Lower lobe of right lung (tissue), 2 donors: ENCODE measurements at regions not wholly inside any gene's neighbourhood (a gene's known extent, or its start where the extent isn't known, plus 50 kb on each side); places are given as distances from the start of the nearest gene placed in this dataset.

Experiments
- ATAC-seq, 2 donors: fragments of 200-7000 bp; cut with Tn5 transposase; one replicate each; pipeline ENCODE4 v1.9.1; 2020 to 2022; ENCODE audit warnings: mild to moderate bottlenecking in 2 of 2, moderate library complexity in 2 of 2
- DNase-seq: peaks from one replicate; pipeline ENCODE4 v3.0.0-alpha.2; 2020
- H3K27ac ChIP-seq: fragments of 200-600 bp; one replicate; pipeline ENCODE4 v1.8.0; 2022
- H3K27me3 ChIP-seq: fragments of 200-600 bp; one replicate; pipeline ENCODE4 v1.8.0; 2022; ENCODE audit warnings: low read depth
- H3K36me3 ChIP-seq: fragments of 200-600 bp; one replicate; pipeline ENCODE4 v1.8.0; 2022; ENCODE audit warnings: mild to moderate bottlenecking
- H3K4me1 ChIP-seq: fragments of 200-600 bp; one replicate; pipeline ENCODE4 v1.8.0; 2022
- H3K4me3 ChIP-seq: fragments of 200-600 bp; one replicate; pipeline ENCODE4 v1.8.0; 2022; ENCODE audit warnings: mild to moderate bottlenecking
- H3K9me3 ChIP-seq: fragments of 200-600 bp; one replicate; pipeline ENCODE4 v1.8.0; 2022
- CTCF ChIP-seq: fragments of 200-600 bp; IDR thresholded peaks from one replicate; pipeline ENCODE4 v1.8.0; 2022; ENCODE audit warnings: antibody characterized with exemption, mild to moderate bottlenecking
- intact Hi-C: fragments of 100-400 bp; cut with DNase I; formaldehyde crosslinking; loops from one replicate; pipeline ENCODE4 v1.11.0; 2022
- donor health status: DM: no; HTN: yes; CAD: no; lungs with severe emphysema.

- Histone ChIP-seq H3K36me3 (no peaks in the 10 kb centered on the region), H3K4me1 (no peaks in the 10 kb centered on the region), H3K9me3 (no peaks in the 10 kb centered on the region), H3K27ac (no peak overlapping the region), H3K4me3 (no peak overlapping the region), H3K27me3 (no peaks in the 10 kb centered on the region)
- no peak for DNase-seq
- no peak for ATAC-seq
- intact Hi-C loops = no loop called here
- no peak for TF ChIP-seq CTCF
Measured at GRCh38 chr3:21036888-21037287, 714.1 kb downstream of the ZNF385D start.

- TF ChIP-seq CTCF = no peak
- ATAC-seq (no peak), DNase-seq (no peak)
- Histone ChIP-seq H3K4me1 (no peaks in the 10 kb centered on the region), H3K9me3 (no peaks in the 10 kb centered on the region), H3K4me3 (no peak overlapping the region), H3K36me3 (no peaks in the 10 kb centered on the region), H3K27me3 (no peaks in the 10 kb centered on the region), H3K27ac (no peak overlapping the region)
- intact Hi-C loops = no loop called here
Measured at GRCh38 chr3:21028412-21028811, 722.6 kb downstream of the ZNF385D start.

GRCh38 chr3:21024563-21024962, 726.4 kb downstream of the ZNF385D start:
- intact Hi-C loops = no loop called here
- ATAC-seq = no peak
- Histone ChIP-seq H3K36me3 (no peaks in the 10 kb centered on the region), H3K27ac (no peak overlapping the region), H3K4me1 (no peaks in the 10 kb centered on the region), H3K27me3 (no peaks in the 10 kb centered on the region), H3K9me3 (no peaks in the 10 kb centered on the region), H3K4me3 (no peak overlapping the region)
- TF ChIP-seq CTCF = no peak
- no peak for DNase-seq

- H3K4me1 ChIP-seq = no peaks in the 10 kb centered on the region
- H3K27me3 ChIP-seq = no peaks in the 10 kb centered on the region
- peaks cover 2% of the 10 kb centered on the region for H3K9me3 ChIP-seq
- no peak for TF ChIP-seq CTCF
- intact Hi-C loops = no loop called here
- H3K27ac ChIP-seq = no peak overlapping the region
- H3K36me3 ChIP-seq = no peaks in the 10 kb centered on the region
- ATAC-seq = no peak
- H3K4me3 ChIP-seq = no peak overlapping the region
- no peak for DNase-seq
Measured at GRCh38 chr3:21020681-21021080, 730.3 kb downstream of the ZNF385D start.

GRCh38 chr3:21020043-21020442, 731.0 kb downstream of the ZNF385D start:
- DNase-seq (no peak), ATAC-seq (no peak)
- no peak for TF ChIP-seq CTCF
- H3K27ac ChIP-seq = no peak overlapping the region
- H3K9me3 ChIP-seq = peaks cover 7% of the 10 kb centered on the region
- H3K27me3 ChIP-seq = no peaks in the 10 kb centered on the region
- H3K4me3 ChIP-seq = no peak overlapping the region
- intact Hi-C loops = no loop called here
- no peaks in the 10 kb centered on the region for H3K4me1 ChIP-seq
- no peaks in the 10 kb centered on the region for H3K36me3 ChIP-seq
